GM12865 (cell line): ENCODE measurements at regions not wholly inside any gene's neighbourhood (a gene's known extent, or its start where the extent isn't known, plus 50 kb on each side); places are given as distances from the start of the nearest gene placed in this dataset.

Experiments used
- DNase-seq: peaks from one replicate; pipeline ENCODE4 v3.0.0; 2010; ENCODE audit warnings: low read depth
- H3K4me3 ChIP-seq: 2 replicates; pipeline ENCODE4 v1.5.1; 2011; ENCODE audit warnings: mild to moderate bottlenecking, low read depth, low read length, control low read depth
- CTCF ChIP-seq: IDR thresholded peaks from 2 replicates; pipeline ENCODE4 v1.5.1; 2011; ENCODE audit warnings: low read length, control low read depth, low read depth, inconsistent platforms; ENCODE audit not compliant: insufficient read depth; ENCODE audit errors: missing control alignments

DNA sequence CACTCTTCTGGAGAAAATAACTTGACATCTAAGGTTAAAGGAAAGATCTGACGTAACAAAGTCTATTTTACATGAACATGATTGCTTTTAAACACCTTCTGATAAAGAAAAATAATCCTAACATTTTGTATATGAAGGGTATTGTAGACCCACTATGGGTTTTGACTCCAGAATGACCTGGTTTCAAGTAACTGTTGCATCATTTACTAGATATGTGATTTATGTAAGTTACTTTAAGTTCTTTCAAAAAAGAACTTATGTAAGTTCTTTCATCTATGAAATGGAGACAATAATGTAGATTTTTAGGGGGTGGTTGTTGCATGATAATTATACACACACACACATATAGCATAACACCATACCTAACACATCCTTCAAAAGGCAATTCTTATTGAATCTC, 147.6 kb upstream of the MIR17HG start:
- no peak for TF ChIP-seq CTCF
- H3K4me3 ChIP-seq, result no peak overlapping the region

GRCh38 chr13:91200486-91200885, 147.0 kb upstream of the MIR17HG start:
- H3K4me3 ChIP-seq, result no peak overlapping the region
- no peak for TF ChIP-seq CTCF
- DNase-seq, result no peak

More for the DNA sequence above, 147.6 kb upstream of the MIR17HG start:
- no peak for DNase-seq

DNA sequence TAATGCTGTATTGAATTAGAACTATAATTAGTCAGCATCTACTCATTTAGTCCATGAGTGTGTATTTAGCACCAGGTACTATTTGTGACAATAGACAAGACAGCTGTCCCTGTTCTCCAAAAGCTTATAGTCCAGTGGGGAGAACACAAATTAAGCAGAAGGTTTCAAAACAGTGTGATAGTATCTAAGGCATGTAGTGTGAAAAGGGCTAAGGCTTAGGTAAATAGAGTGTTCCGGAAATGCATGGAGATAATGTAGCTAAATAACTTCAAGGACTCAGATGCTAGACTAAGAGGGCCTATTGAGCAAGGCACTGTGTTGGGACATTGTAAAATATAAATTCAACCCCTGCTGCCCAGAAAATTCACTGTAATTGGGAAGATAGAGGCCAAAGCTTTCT, 144.1 kb upstream of the MIR17HG start:
- no peak for DNase-seq
- TF ChIP-seq CTCF, result no peak
- H3K4me3 ChIP-seq, result no peak overlapping the region

GRCh38 chr13:91207261-91207660, 140.2 kb upstream of the MIR17HG start:
- no peak for TF ChIP-seq CTCF
- DNase-seq, result no peak

DNA sequence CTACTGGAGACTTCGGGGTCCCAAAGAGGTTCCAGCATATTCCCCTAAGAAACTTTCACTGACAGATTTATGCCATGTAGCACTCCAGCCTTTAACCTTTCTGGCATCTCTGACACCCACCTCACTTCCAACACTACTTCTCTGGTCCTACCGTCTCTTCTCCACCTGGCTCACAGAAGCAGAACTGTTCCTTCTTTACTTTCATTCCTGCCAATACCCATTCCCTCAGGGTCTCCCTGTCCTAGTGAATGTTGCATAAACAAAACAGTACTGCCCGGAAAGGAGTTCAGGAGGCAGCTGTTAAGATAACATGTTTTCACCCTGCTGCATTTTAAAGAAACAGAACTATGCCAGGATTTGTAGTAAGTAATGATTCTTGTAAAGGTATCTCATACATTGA, 136.0 kb upstream of the MIR17HG start:
- no peak for TF ChIP-seq CTCF
- no peak for DNase-seq
- no peak overlapping the region for H3K4me3 ChIP-seq

More at GRCh38 chr13:91207261-91207660, 140.2 kb upstream of the MIR17HG start:
- no peak overlapping the region for H3K4me3 ChIP-seq

- no peak overlapping the region for H3K4me3 ChIP-seq
- DNase-seq, result no peak
- TF ChIP-seq CTCF, result no peak
Measured at GRCh38 chr13:91212231-91212630, 135.3 kb upstream of the MIR17HG start.

- no peak for DNase-seq
- no peak for TF ChIP-seq CTCF
- H3K4me3 ChIP-seq, result no peak overlapping the region
Measured at GRCh38 chr13:91214031-91214430, 133.5 kb upstream of the MIR17HG start.
